Uterus (tissue), 2 donors: ENCODE measurements at regions not wholly inside any gene's neighbourhood (a gene's known extent, or its start where the extent isn't known, plus 50 kb on each side); places are given as distances from the start of the nearest gene placed in this dataset.

ENCODE experiments used
- POLR2A ChIP-seq, 2 donors: fragments of 450-650 bp; IDR thresholded peaks; one replicate each; pipeline ENCODE4 v1.6.1; 2016; ENCODE audit warnings: antibody characterized with exemption in 2 of 2, mild to moderate bottlenecking in 1 of 2, moderate library complexity in 1 of 2
- TF ChIP-seq, protein P1 (sequence below), 4 experiments: fragments of 200-600 bp in 2 of 4; fragments of 450-650 bp in 2 of 4; sonication (generic) in 2 of 4; IDR thresholded peaks; one replicate each; pipeline ENCODE4 v1.5.1; 2016 to 2019; ENCODE audit warnings: antibody characterized with exemption in 4 of 4, mild to moderate bottlenecking in 2 of 4, moderate library complexity in 1 of 4

DNA sequence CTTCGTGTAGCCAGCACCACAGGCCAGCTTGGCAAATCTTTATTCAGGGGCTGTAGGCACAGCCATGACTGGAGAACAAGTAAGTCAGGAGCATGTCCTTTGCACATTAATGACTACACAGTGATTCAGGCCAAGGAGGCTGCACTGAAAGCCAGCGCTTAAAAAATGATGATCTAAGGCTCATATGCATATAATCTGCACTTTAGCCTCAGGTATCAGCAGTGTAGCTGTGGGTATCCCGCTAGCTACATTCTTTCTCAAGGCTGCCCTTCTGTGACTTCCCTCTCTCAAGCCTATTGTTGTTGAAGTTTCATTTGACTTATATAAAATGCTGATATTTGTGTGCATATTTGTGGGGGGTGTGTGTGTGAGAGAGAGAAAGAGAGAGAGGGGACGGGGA, 62.6 kb upstream of the RGL1 start:
- TF ChIP-seq, protein P1, sequence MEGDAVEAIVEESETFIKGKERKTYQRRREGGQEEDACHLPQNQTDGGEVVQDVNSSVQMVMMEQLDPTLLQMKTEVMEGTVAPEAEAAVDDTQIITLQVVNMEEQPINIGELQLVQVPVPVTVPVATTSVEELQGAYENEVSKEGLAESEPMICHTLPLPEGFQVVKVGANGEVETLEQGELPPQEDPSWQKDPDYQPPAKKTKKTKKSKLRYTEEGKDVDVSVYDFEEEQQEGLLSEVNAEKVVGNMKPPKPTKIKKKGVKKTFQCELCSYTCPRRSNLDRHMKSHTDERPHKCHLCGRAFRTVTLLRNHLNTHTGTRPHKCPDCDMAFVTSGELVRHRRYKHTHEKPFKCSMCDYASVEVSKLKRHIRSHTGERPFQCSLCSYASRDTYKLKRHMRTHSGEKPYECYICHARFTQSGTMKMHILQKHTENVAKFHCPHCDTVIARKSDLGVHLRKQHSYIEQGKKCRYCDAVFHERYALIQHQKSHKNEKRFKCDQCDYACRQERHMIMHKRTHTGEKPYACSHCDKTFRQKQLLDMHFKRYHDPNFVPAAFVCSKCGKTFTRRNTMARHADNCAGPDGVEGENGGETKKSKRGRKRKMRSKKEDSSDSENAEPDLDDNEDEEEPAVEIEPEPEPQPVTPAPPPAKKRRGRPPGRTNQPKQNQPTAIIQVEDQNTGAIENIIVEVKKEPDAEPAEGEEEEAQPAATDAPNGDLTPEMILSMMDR (IDR thresholded peaks at IDR 0.05) = no peak
- no peak for TF ChIP-seq POLR2A (IDR thresholded peaks at IDR 0.05)
